Cardiac muscle cell (in vitro differentiated cells and primary cell): ENCODE measurements at regions not wholly inside any gene's neighbourhood (a gene's known extent, or its start where the extent isn't known, plus 50 kb on each side); places are given as distances from the start of the nearest gene placed in this dataset.

Source experiments
- DNase-seq, 2 donors: peaks; one replicate each; pipeline versions ENCODE4 v3.0.0 to v3.0.0-alpha.2; 2010 to 2017; ENCODE audit warnings: low read depth in 1 of 2, low spot score in 1 of 2
- H3K27ac ChIP-seq: fragments of 200-600 bp; sonication (generic); 2 replicates; pipeline ENCODE4 v1.5.1; 2016
- H3K27me3 ChIP-seq: fragments of 200-600 bp; sonication (generic); 2 replicates; pipeline ENCODE4 v1.6.0; 2016; ENCODE audit warnings: control low read depth
- H3K36me3 ChIP-seq: fragments of 200-600 bp; sonication (generic); 2 replicates; pipeline ENCODE4 v1.5.1; 2016; ENCODE audit warnings: control low read depth
- H3K4me1 ChIP-seq: fragments of 200-600 bp; sonication (generic); 2 replicates; pipeline ENCODE4 v1.8.1; 2017; ENCODE audit warnings: low read depth, mild to moderate bottlenecking, mixed run types
- H3K4me3 ChIP-seq: fragments of 200-600 bp; sonication (generic); 2 replicates; pipeline ENCODE4 v1.5.1; 2016; ENCODE audit warnings: mild to moderate bottlenecking
- H3K9me3 ChIP-seq: fragments of 200-600 bp; sonication (generic); 2 replicates; pipeline ENCODE4 v1.5.1; 2017; ENCODE audit warnings: low read depth, mild to moderate bottlenecking, control low read depth
- CTCF ChIP-seq: IDR thresholded peaks from 2 replicates; pipeline ENCODE4 v1.5.1; 2012; ENCODE audit warnings: low read depth, mild to moderate bottlenecking, low read length

- Histone ChIP-seq H3K27ac (peak overlapping the region; percentile 21), H3K9me3 (no peaks in the 10 kb centered on the region), H3K36me3 (no peaks in the 10 kb centered on the region), H3K4me3 (no peak overlapping the region), H3K27me3 (no peaks in the 10 kb centered on the region), H3K4me1 (peaks cover 33% of the 10 kb centered on the region)
- no peak for TF ChIP-seq CTCF
- DNase-seq: peak in 1 of 2 donors; percentile 75
Measured at GRCh38 chr4:138400543-138400942, 158.4 kb upstream of the SLC7A11 start.

- H3K9me3 ChIP-seq: no peaks in the 10 kb centered on the region
- H3K36me3 ChIP-seq: no peaks in the 10 kb centered on the region
- DNase-seq: no peak
- H3K4me1 ChIP-seq: peaks cover 29% of the 10 kb centered on the region
- no peak for TF ChIP-seq CTCF
- H3K4me3 ChIP-seq: no peak overlapping the region
- peak overlapping the region; percentile 21 for H3K27ac ChIP-seq
- no peaks in the 10 kb centered on the region for H3K27me3 ChIP-seq
Measured at GRCh38 chr4:138400066-138400465, 157.9 kb upstream of the SLC7A11 start.

- no peak for TF ChIP-seq CTCF
- Histone ChIP-seq H3K4me3 (no peak overlapping the region), H3K4me1 (peaks cover 34% of the 10 kb centered on the region), H3K27ac (no peak overlapping the region), H3K27me3 (no peaks in the 10 kb centered on the region), H3K36me3 (no peaks in the 10 kb centered on the region), H3K9me3 (no peaks in the 10 kb centered on the region)
- DNase-seq: no peak
Measured at GRCh38 chr4:138399081-138399480, 156.9 kb upstream of the SLC7A11 start.

- no peak for DNase-seq
- Histone ChIP-seq H3K36me3 (no peaks in the 10 kb centered on the region), H3K4me1 (peaks cover 35% of the 10 kb centered on the region), H3K27ac (no peak overlapping the region), H3K27me3 (no peaks in the 10 kb centered on the region), H3K9me3 (no peaks in the 10 kb centered on the region), H3K4me3 (no peak overlapping the region)
- TF ChIP-seq CTCF: no peak
Measured at GRCh38 chr4:138398322-138398721, 156.2 kb upstream of the SLC7A11 start.

- no peak for TF ChIP-seq CTCF
- H3K9me3 ChIP-seq: no peaks in the 10 kb centered on the region
- no peak for DNase-seq
- H3K4me3 ChIP-seq: no peak overlapping the region
- H3K27me3 ChIP-seq: no peaks in the 10 kb centered on the region
- no peaks in the 10 kb centered on the region for H3K36me3 ChIP-seq
- peaks cover 11% of the 10 kb centered on the region for H3K4me1 ChIP-seq
- H3K27ac ChIP-seq: no peak overlapping the region
Measured at GRCh38 chr4:138393886-138394610, 151.9 kb upstream of the SLC7A11 start.
